WTC11 (cell line): ENCODE measurements at regions not wholly inside any gene's neighbourhood (a gene's known extent, or its start where the extent isn't known, plus 50 kb on each side); places are given as distances from the start of the nearest gene placed in this dataset.

Experiments
- ATAC-seq: fragments of 200-7000 bp; cut with Tn5 transposase; 2 replicates; pipeline ENCODE4 v1.10.0; 2021; ENCODE audit warnings: mild to moderate bottlenecking, moderate library complexity
- CTCF ChIA-PET: fragments of 300-600 bp; sonication (Branson Sonifier 250); formaldehyde crosslinking; loops from one replicate; lab custom pipeline; 2021; ENCODE audit warnings: antibody characterized with exemption; lab: Charles Lee
- POLR2A ChIA-PET: fragments of 350-600 bp; sonication (Branson Sonifier 250); formaldehyde crosslinking; loops from one replicate; lab custom pipeline; 2021; ENCODE audit warnings: antibody characterized with exemption; lab: Charles Lee
- DNase-seq: peaks from one replicate; pipeline ENCODE4 v3.0.0; 2021; ENCODE audit warnings: low spot score
- H3K27ac Mint-ChIP-seq: 2 replicates; pipeline ENCODE4 v1.8.0; 2021; ENCODE audit warnings: mixed read lengths
- H3K27me3 Mint-ChIP-seq: 2 replicates; pipeline ENCODE4 v1.8.0; 2021; ENCODE audit warnings: low read depth, mild to moderate bottlenecking, moderate library complexity, mixed read lengths
- H3K36me3 Mint-ChIP-seq: 2 replicates; pipeline ENCODE4 v1.8.0; 2021; ENCODE audit warnings: mixed read lengths
- H3K4me1 Mint-ChIP-seq: 2 replicates; pipeline ENCODE4 v1.8.0; 2022; ENCODE audit warnings: mixed read lengths
- H3K4me3 Mint-ChIP-seq: 2 replicates; pipeline ENCODE4 v1.8.0; 2021; ENCODE audit warnings: mild to moderate bottlenecking, moderate library complexity, mixed read lengths
- H3K9me3 Mint-ChIP-seq: 2 replicates; pipeline ENCODE4 v1.8.0; 2021; ENCODE audit warnings: mixed read lengths
- AFF4 ChIP-seq: sonication (generic); formaldehyde crosslinking; IDR thresholded peaks from 2 replicates; pipeline ENCODE4 v1.8.1; 2023; ENCODE audit warnings: mild to moderate bottlenecking, missing genetic modification reagents, borderline replicate concordance
- CBFB ChIP-seq: sonication (generic); formaldehyde crosslinking; IDR thresholded peaks from 2 replicates; pipeline ENCODE4 v1.8.1; 2022; ENCODE audit warnings: mild to moderate bottlenecking, low read depth, missing genetic modification reagents
- CDX4 ChIP-seq: fragments of 250-450 bp; sonication (Bioruptor Pico); IDR thresholded peaks from 2 replicates; pipeline ENCODE4 v1.9.0; 2021; ENCODE audit warnings: moderate library complexity, mild to moderate bottlenecking, inconsistent platforms, borderline replicate concordance
- CREB1 ChIP-seq: sonication (generic); formaldehyde crosslinking; IDR thresholded peaks from 2 replicates; pipeline ENCODE4 v1.8.0; 2023; ENCODE audit warnings: mild to moderate bottlenecking, missing genetic modification reagents
- FOXJ3 ChIP-seq: sonication (generic); formaldehyde crosslinking; IDR thresholded peaks from 2 replicates; pipeline ENCODE4 v1.9.0; 2021; ENCODE audit warnings: missing genetic modification reagents, mild to moderate bottlenecking, borderline replicate concordance
- FOXK1 ChIP-seq: sonication (generic); formaldehyde crosslinking; IDR thresholded peaks from 2 replicates; pipeline ENCODE4 v1.8.0; 2022; ENCODE audit warnings: mild to moderate bottlenecking, moderate library complexity, missing genetic modification reagents
- GABPB1 ChIP-seq: sonication (generic); formaldehyde crosslinking; IDR thresholded peaks from 2 replicates; pipeline ENCODE4 v1.8.1; 2023; ENCODE audit warnings: mild to moderate bottlenecking, missing genetic modification reagents
- GRHL2 ChIP-seq: fragments of 250-450 bp; sonication (Bioruptor Pico); IDR thresholded peaks from 2 replicates; pipeline ENCODE4 v1.8.0; 2022; ENCODE audit warnings: mild to moderate bottlenecking, moderate library complexity; ENCODE audit not compliant: insufficient replicate concordance, severe bottlenecking
- IRF1 ChIP-seq: sonication (generic); formaldehyde crosslinking; IDR thresholded peaks from 2 replicates; pipeline ENCODE4 v1.8.0; 2023; ENCODE audit warnings: missing genetic modification reagents
- KAT7 ChIP-seq: sonication (generic); formaldehyde crosslinking; IDR thresholded peaks from 2 replicates; pipeline ENCODE4 v1.8.1; 2023; ENCODE audit warnings: missing genetic modification reagents, mild to moderate bottlenecking, borderline replicate concordance
- MYBL2 ChIP-seq: sonication (generic); formaldehyde crosslinking; IDR thresholded peaks from 2 replicates; pipeline ENCODE4 v1.8.1; 2023; ENCODE audit warnings: mild to moderate bottlenecking, moderate library complexity, missing genetic modification reagents
- NR1H2 ChIP-seq: sonication (generic); formaldehyde crosslinking; IDR thresholded peaks from 2 replicates; pipeline ENCODE4 v1.9.0; 2021; ENCODE audit warnings: mild to moderate bottlenecking, moderate library complexity, missing genetic modification reagents
- PRRX2 ChIP-seq: fragments of 250-450 bp; sonication (Bioruptor Pico); IDR thresholded peaks from 2 replicates; pipeline ENCODE4 v1.8.0; 2021; ENCODE audit warnings: mild to moderate bottlenecking
- TCF7 ChIP-seq: sonication (generic); formaldehyde crosslinking; IDR thresholded peaks from 2 replicates; pipeline ENCODE4 v1.8.0; 2022; ENCODE audit warnings: mild to moderate bottlenecking, low read depth, missing genetic modification reagents, moderate library complexity
- ZBTB21 ChIP-seq: sonication (generic); formaldehyde crosslinking; IDR thresholded peaks from 2 replicates; pipeline ENCODE4 v1.8.1; 2023; ENCODE audit warnings: mild to moderate bottlenecking, missing genetic modification reagents, borderline replicate concordance
- ZNF121 ChIP-seq: sonication (generic); formaldehyde crosslinking; IDR thresholded peaks from 2 replicates; pipeline ENCODE4 v1.8.0; 2023; ENCODE audit warnings: missing genetic modification reagents
- TF ChIP-seq, protein P1 (sequence below): sonication (generic); formaldehyde crosslinking; IDR thresholded peaks from 2 replicates; pipeline ENCODE4 v1.8.1; 2022; ENCODE audit warnings: low read depth, missing genetic modification reagents, borderline replicate concordance
- TF ChIP-seq, protein P2 (sequence below): fragments of 250-450 bp; sonication (Bioruptor Pico); IDR thresholded peaks from 2 replicates; pipeline ENCODE4 v1.9.0; 2021; ENCODE audit warnings: mild to moderate bottlenecking
- TF ChIP-seq, protein P3 (sequence below): fragments of 250-450 bp; sonication (Bioruptor Pico); IDR thresholded peaks from 2 replicates; pipeline ENCODE4 v1.8.0; 2021; ENCODE audit warnings: mild to moderate bottlenecking

DNA sequence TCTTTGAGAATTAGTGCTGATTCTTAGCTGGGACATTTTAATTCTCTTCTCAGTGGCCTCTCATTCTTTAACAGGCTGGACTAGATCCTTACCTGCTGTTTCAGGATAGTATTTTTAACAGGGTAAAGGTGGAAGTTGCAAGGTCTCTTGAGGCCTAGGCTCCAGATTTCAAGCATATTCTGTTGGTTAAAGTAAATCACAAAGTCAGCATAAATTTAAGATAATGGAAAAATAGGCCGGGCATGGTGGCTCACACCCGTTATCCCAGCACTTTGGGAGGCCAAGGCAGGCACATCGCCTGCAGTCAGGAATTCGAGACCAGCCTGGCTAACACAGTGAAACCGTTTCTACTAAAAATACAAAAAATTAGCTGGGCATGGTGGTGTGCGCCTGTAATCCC lies 1149.0 kb downstream of the EPHA7 start (continued):
- TF ChIP-seq ZBTB21 = no peak
- no peak for TF ChIP-seq GABPB1 (CRISPR knock-in tag)

- POLR2A ChIA-PET = no interaction called here
- no peaks in the 10 kb centered on the region for H3K9me3 Mint-ChIP-seq
- no peak overlapping the region for H3K27ac Mint-ChIP-seq
- ATAC-seq = no peak
- CTCF ChIA-PET = no interaction called here
- no peak overlapping the region for H3K4me3 Mint-ChIP-seq
- no peaks in the 10 kb centered on the region for H3K36me3 Mint-ChIP-seq
- DNase-seq = no peak
- TF ChIP-seq AFF4 (CRISPR knock-in tag) = no peak
- TF ChIP-seq, protein P1, sequence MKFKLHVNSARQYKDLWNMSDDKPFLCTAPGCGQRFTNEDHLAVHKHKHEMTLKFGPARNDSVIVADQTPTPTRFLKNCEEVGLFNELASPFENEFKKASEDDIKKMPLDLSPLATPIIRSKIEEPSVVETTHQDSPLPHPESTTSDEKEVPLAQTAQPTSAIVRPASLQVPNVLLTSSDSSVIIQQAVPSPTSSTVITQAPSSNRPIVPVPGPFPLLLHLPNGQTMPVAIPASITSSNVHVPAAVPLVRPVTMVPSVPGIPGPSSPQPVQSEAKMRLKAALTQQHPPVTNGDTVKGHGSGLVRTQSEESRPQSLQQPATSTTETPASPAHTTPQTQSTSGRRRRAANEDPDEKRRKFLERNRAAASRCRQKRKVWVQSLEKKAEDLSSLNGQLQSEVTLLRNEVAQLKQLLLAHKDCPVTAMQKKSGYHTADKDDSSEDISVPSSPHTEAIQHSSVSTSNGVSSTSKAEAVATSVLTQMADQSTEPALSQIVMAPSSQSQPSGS (CRISPR knock-in tag) = no peak
- TF ChIP-seq FOXJ3 (CRISPR knock-in tag) = no peak
- TF ChIP-seq, all 79 proteins: peak for 0
- Mint-ChIP-seq H3K27me3 (no peaks in the 10 kb centered on the region), H3K4me1 (no peaks in the 10 kb centered on the region)
Measured at GRCh38 chr6:92267335-92267734, 1152.0 kb downstream of the EPHA7 start.

- ChIA-PET POLR2A (no interaction called here), CTCF (no interaction called here)
- H3K9me3 Mint-ChIP-seq = no peaks in the 10 kb centered on the region
- no peak for DNase-seq
- TF ChIP-seq CDX4 (CRISPR knock-in tag) = no peak
- TF ChIP-seq NR1H2 (CRISPR knock-in tag) = no peak
- TF ChIP-seq, protein P2, sequence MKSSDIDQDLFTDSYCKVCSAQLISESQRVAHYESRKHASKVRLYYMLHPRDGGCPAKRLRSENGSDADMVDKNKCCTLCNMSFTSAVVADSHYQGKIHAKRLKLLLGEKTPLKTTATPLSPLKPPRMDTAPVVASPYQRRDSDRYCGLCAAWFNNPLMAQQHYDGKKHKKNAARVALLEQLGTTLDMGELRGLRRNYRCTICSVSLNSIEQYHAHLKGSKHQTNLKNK = no peak
- TF ChIP-seq, protein P3, sequence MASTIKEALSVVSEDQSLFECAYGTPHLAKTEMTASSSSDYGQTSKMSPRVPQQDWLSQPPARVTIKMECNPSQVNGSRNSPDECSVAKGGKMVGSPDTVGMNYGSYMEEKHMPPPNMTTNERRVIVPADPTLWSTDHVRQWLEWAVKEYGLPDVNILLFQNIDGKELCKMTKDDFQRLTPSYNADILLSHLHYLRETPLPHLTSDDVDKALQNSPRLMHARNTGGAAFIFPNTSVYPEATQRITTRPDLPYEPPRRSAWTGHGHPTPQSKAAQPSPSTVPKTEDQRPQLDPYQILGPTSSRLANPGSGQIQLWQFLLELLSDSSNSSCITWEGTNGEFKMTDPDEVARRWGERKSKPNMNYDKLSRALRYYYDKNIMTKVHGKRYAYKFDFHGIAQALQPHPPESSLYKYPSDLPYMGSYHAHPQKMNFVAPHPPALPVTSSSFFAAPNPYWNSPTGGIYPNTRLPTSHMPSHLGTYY (CRISPR knock-in tag) = no peak
- TF ChIP-seq TCF7 = no peak
- no peak for TF ChIP-seq KAT7 (CRISPR knock-in tag)
- no peak for TF ChIP-seq CBFB (CRISPR knock-in tag)
- TF ChIP-seq PRRX2 (CRISPR knock-in tag) = no peak
- H3K4me1 Mint-ChIP-seq = no peaks in the 10 kb centered on the region
- no peak overlapping the region; the same call in 1 of the 2 replicates for H3K27ac Mint-ChIP-seq
- H3K4me3 Mint-ChIP-seq = no peak overlapping the region
- no peaks in the 10 kb centered on the region for H3K27me3 Mint-ChIP-seq
- no peak for ATAC-seq
- H3K36me3 Mint-ChIP-seq = no peaks in the 10 kb centered on the region
Measured at GRCh38 chr6:92263864-92264263, 1155.5 kb downstream of the EPHA7 start.

GRCh38 chr6:92259171-92259570 lies 1160.2 kb downstream of the EPHA7 start:
- Mint-ChIP-seq H3K27ac (no peak overlapping the region), H3K36me3 (no peaks in the 10 kb centered on the region), H3K9me3 (no peaks in the 10 kb centered on the region), H3K4me1 (no peaks in the 10 kb centered on the region), H3K4me3 (no peak overlapping the region), H3K27me3 (no peaks in the 10 kb centered on the region)
- ChIA-PET CTCF (no interaction called here), POLR2A (no interaction called here)
- DNase-seq (no peak), ATAC-seq (no peak)
- TF ChIP-seq, protein P1 (CRISPR knock-in tag) = no peak
- TF ChIP-seq NR1H2 (CRISPR knock-in tag) = no peak
- TF ChIP-seq ZNF121 (CRISPR knock-in tag) = no peak
- no peak for TF ChIP-seq FOXK1 (CRISPR knock-in tag)
- TF ChIP-seq, protein P3 (CRISPR knock-in tag) = no peak
- TF ChIP-seq CREB1 (CRISPR knock-in tag) = no peak
- TF ChIP-seq GRHL2 (CRISPR knock-in tag) = no peak
- TF ChIP-seq IRF1 (CRISPR knock-in tag) = no peak
- no peak for TF ChIP-seq MYBL2 (CRISPR knock-in tag)
- no peak for TF ChIP-seq PRRX2 (CRISPR knock-in tag)
